ENCODE measurements at regions not wholly inside any gene's neighbourhood (a gene's known extent, or its start where the extent isn't known, plus 50 kb on each side); places are given as distances from the start of the nearest gene placed in this dataset.

DNA sequence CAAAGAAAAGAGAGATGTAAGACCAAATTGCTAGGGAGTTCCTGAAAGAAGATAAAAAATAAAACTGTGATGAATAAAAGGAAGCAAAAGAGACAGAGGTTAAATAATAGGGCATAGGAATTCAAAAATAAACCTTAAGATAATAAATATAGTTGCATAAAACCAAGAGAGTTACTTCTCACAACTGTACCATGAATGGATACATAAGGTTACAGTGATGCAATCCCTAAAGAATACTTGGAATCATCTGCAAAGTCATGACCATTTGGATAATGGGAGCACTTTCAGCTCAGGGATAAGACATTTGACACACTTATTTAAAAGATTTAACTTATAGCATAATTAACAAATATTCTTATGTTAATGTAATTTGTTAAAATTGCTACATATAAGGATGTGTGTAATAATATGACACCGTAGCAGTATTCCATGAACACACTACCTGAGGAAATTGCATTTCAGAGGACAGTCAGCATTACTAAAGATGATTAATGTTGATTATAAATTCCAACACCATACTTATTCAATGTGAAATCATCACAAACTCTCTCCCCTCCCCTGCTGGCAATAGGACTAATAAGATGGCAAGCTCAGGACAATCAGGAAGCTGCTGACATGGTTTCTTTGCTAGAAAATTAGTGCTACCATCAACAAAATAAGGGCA lies 202.1 kb upstream of the AKR1E2 start:
- TF ChIP-seq GATA2 (IDR thresholded peaks at IDR 0.05; ENCODE audit: low read depth, low read length) (no peak), GATA3 (IDR thresholded peaks at IDR 0.05; ENCODE audit: low read depth, low read length) (no peak)

All from SH-SY5Y (cell line).